GM12878 (cell line): ENCODE measurements at regions not wholly inside any gene's neighbourhood (a gene's known extent, or its start where the extent isn't known, plus 50 kb on each side); places are given as distances from the start of the nearest gene placed in this dataset.

Source experiments
- BRCA1 ChIP-seq: IDR thresholded peaks from 2 replicates; pipeline ENCODE4 v1.6.1; 2011; ENCODE audit warnings: low read depth, low read length, improper control_type of control experiment
- HDAC6 ChIP-seq: fragments of 200-600 bp; sonication (generic); IDR thresholded peaks from one replicate; pipeline ENCODE4 v1.8.0; 2017; ENCODE audit warnings: antibody characterized with exemption; ENCODE audit not compliant: unreplicated experiment
- POLR2AphosphoS5 ChIP-seq: IDR thresholded peaks from 2 replicates; pipeline ENCODE4 v1.6.1; 2011; ENCODE audit warnings: mild to moderate bottlenecking, low read length, inconsistent platforms
- STAT3 ChIP-seq: IDR thresholded peaks from 2 replicates; pipeline ENCODE4 v1.6.1; 2011; ENCODE audit warnings: low read depth, low read length, improper control_type of control experiment
- TAF1 ChIP-seq: IDR thresholded peaks from 2 replicates; pipeline ENCODE4 v1.6.1; 2011; ENCODE audit warnings: mild to moderate bottlenecking, low read depth, low read length, borderline replicate concordance
- TF ChIP-seq, protein P1 (sequence below): IDR thresholded peaks from 2 replicates; pipeline ENCODE4 v1.6.1; 2011; ENCODE audit warnings: low read depth, low read length, improper control_type of control experiment, borderline replicate concordance
- TF ChIP-seq, protein P2 (sequence below): fragments of 450-650 bp; formaldehyde crosslinking; IDR thresholded peaks from 2 replicates; pipeline ENCODE4 v1.4.0; 2022; ENCODE audit warnings: mild to moderate bottlenecking, moderate library complexity
- TF ChIP-seq, protein P3 (sequence below): fragments of 450-650 bp; conservative IDR thresholded peaks from 2 replicates; pipeline ENCODE4 v1.6.1; 2017; ENCODE audit warnings: mild to moderate bottlenecking, moderate library complexity

DNA sequence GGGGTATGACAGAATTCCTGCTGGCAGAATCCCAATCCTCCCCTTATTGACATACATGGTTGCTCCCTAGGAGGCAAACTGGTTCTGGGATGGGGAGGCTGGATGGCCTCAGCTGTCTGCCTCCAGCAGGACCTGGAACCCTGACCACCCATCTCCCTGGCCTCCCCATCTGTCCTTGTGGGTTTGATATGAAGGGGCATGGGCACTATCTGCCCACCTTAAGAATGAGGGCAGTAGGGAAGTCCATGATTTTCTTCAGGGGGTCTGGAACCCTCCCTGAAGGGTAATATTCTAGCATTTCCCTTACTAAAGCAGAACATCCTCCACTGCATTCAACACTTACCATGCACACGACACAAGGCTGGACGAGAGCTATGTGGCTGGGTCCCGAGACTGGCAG, 113.6 kb downstream of the VAPA start:
- TF ChIP-seq BRCA1 (no peak), POLR2AphosphoS5 (no peak), TAF1 (no peak), HDAC6 (no peak), STAT3 (no peak)
- TF ChIP-seq, protein P1, sequence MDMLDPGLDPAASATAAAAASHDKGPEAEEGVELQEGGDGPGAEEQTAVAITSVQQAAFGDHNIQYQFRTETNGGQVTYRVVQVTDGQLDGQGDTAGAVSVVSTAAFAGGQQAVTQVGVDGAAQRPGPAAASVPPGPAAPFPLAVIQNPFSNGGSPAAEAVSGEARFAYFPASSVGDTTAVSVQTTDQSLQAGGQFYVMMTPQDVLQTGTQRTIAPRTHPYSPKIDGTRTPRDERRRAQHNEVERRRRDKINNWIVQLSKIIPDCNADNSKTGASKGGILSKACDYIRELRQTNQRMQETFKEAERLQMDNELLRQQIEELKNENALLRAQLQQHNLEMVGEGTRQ, result no peak
- TF ChIP-seq, protein P2, sequence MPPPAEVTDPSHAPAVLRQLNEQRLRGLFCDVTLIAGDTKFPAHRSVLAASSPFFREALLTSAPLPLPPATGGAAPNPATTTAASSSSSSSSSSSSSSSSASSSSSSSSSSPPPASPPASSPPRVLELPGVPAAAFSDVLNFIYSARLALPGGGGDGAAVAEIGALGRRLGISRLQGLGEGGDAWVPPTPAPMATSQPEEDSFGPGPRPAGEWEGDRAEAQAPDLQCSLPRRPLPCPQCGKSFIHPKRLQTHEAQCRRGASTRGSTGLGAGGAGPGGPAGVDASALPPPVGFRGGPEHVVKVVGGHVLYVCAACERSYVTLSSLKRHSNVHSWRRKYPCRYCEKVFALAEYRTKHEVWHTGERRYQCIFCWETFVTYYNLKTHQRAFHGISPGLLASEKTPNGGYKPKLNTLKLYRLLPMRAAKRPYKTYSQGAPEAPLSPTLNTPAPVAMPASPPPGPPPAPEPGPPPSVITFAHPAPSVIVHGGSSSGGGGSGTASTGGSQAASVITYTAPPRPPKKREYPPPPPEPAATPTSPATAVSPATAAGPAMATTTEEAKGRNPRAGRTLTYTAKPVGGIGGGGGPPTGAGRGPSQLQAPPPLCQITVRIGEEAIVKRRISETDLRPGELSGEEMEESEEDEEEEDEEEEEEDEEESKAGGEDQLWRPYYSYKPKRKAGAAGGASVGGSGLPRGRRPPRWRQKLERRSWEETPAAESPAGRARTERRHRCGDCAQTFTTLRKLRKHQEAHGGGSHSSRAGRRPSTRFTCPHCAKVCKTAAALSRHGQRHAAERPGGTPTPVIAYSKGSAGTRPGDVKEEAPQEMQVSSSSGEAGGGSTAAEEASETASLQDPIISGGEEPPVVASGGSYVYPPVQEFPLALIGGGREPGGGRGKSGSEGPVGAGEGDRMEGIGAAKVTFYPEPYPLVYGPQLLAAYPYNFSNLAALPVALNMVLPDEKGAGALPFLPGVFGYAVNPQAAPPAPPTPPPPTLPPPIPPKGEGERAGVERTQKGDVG, result no peak
- TF ChIP-seq, protein P3, sequence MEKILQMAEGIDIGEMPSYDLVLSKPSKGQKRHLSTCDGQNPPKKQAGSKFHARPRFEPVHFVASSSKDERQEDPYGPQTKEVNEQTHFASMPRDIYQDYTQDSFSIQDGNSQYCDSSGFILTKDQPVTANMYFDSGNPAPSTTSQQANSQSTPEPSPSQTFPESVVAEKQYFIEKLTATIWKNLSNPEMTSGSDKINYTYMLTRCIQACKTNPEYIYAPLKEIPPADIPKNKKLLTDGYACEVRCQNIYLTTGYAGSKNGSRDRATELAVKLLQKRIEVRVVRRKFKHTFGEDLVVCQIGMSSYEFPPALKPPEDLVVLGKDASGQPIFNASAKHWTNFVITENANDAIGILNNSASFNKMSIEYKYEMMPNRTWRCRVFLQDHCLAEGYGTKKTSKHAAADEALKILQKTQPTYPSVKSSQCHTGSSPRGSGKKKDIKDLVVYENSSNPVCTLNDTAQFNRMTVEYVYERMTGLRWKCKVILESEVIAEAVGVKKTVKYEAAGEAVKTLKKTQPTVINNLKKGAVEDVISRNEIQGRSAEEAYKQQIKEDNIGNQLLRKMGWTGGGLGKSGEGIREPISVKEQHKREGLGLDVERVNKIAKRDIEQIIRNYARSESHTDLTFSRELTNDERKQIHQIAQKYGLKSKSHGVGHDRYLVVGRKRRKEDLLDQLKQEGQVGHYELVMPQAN, result no peak
